ENCODE measurements at regions not wholly inside any gene's neighbourhood (a gene's known extent, or its start where the extent isn't known, plus 50 kb on each side); places are given as distances from the start of the nearest gene placed in this dataset.

- Histone ChIP-seq H3K4me2 (ENCODE audit: control insufficient read depth, insufficient read depth) (no peak overlapping the region), H3K27me3 (replicated peaks in 1 of 2; ENCODE audit: control insufficient read depth in 2 of 2, insufficient read depth in 2 of 2, low read length in 1 of 2) (no peaks in the 10 kb centered on the region), H3K9ac (ENCODE audit: control insufficient read depth, insufficient read depth, low read length) (no peak overlapping the region), H3K27ac (ENCODE audit: control insufficient read depth, insufficient read depth) (no peak overlapping the region), H2AFZ (ENCODE audit: control insufficient read depth, low read depth, low read length) (no peak overlapping the region), H3K4me3 (no peak overlapping the region), H3K36me3 (ENCODE audit: control insufficient read depth in 2 of 2, insufficient read depth in 2 of 2, low read length in 1 of 2) (no peaks in the 10 kb centered on the region), H4K20me1 (ENCODE audit: control insufficient read depth, insufficient read depth) (no peaks in the 10 kb centered on the region), H3K4me1 (ENCODE audit: control insufficient read depth, insufficient read depth, low read length) (no peaks in the 10 kb centered on the region), H3K79me2 (ENCODE audit: control insufficient read depth, insufficient read depth, low read length) (no peaks in the 10 kb centered on the region), H3K9me3 (replicated peaks; ENCODE audit: control insufficient read depth, insufficient read depth, low read length) (no peaks in the 10 kb centered on the region)
- RAD21 ChIA-PET (ENCODE audit: unreplicated experiment) = no interaction called here
- FAIRE-seq (no peak), DNase-seq (ENCODE audit: low read depth, low spot score) (no peak), ATAC-seq (no peak)
- CTCF ChIA-PET = no interaction called here
- intact Hi-C loops (cut with micrococcal nuclease; ENCODE audit: unreplicated experiment) (no loop called here), in situ Hi-C loops (cut with MboI) (no loop called here)
- no TSS peak for BruUV-seq (replicated peaks)
- TF ChIP-seq KAT2A (conservative IDR thresholded peaks at IDR 0.05; ENCODE audit: control insufficient read depth, low read depth, low read length) = no peak
- TF ChIP-seq PML (IDR thresholded peaks at IDR 0.05; ENCODE audit: low read length) = no peak
- TF ChIP-seq POLR2AphosphoS2 (IDR thresholded peaks at IDR 0.05; ENCODE audit: low read depth, low read length) = no peak
- no peak for TF ChIP-seq SIN3A (IDR thresholded peaks at IDR 0.05; ENCODE audit: low read depth, low read length)
- no peak for TF ChIP-seq HDAC2 (IDR thresholded peaks at IDR 0.05)
- SMC1A ChIA-PET (ENCODE audit: uncharacterized antibody, unreplicated experiment) = no interaction called here
- POLR2A ChIA-PET = no interaction called here
- WGBS (ENCODE audit: insufficient coverage, insufficient replicate concordance, low lambda C conversion rate, missing lambda C conversion rate) = 15% methylated on average over 3 of the region's 3 CpGs
Measured at GRCh38 chr11:97247601-97248000, 857.8 kb downstream of the JRKL start.

GRCh38 chr11:97254790-97255189, 865.0 kb downstream of the JRKL start:
- ChIA-PET CTCF (no interaction called here), SMC1A (ENCODE audit: uncharacterized antibody, unreplicated experiment) (interaction anchor here (1.1 kb wide), 1 partner anchor 792 kb away, joined by 3 read pairs; no protein-coding TSS in a partner anchor), POLR2A (no interaction called here), RAD21 (ENCODE audit: unreplicated experiment) (no interaction called here)
- H2AFZ ChIP-seq (ENCODE audit: control insufficient read depth, low read depth, low read length) = no peak overlapping the region
- no peak overlapping the region for H3K4me3 ChIP-seq
- WGBS (ENCODE audit: insufficient coverage, insufficient replicate concordance, low lambda C conversion rate, missing lambda C conversion rate) = 6% methylated on average over 1 of the region's 1 CpG
- intact Hi-C loops (cut with micrococcal nuclease; ENCODE audit: unreplicated experiment) = no loop called here
- TF ChIP-seq CHD1 (IDR thresholded peaks at IDR 0.05; ENCODE audit: low read depth, low read length) = no peak
- no peak for TF ChIP-seq ZZZ3 (IDR thresholded peaks at IDR 0.05; ENCODE audit: control insufficient read depth, insufficient read length, low read depth)
- TF ChIP-seq ZNF217 (IDR thresholded peaks at IDR 0.05) = no peak
- no peak for TF ChIP-seq CHD2 (IDR thresholded peaks at IDR 0.05; ENCODE audit: borderline replicate concordance, low read depth, low read length)
- TF ChIP-seq RBBP5 (conservative IDR thresholded peaks at IDR 0.05) = no peak
- TF ChIP-seq ATF3 (IDR thresholded peaks at IDR 0.05; ENCODE audit: borderline replicate concordance, extremely low read depth, low read depth, low read length) = no peak
- no peak for TF ChIP-seq NR2C2 (IDR thresholded peaks at IDR 0.05; ENCODE audit: borderline replicate concordance, control insufficient read depth, insufficient read length, low read depth)
- no peak for TF ChIP-seq NFYB (IDR thresholded peaks at IDR 0.05; ENCODE audit: insufficient read depth, low read depth, low read length)
- no peak overlapping the region for H3K27ac ChIP-seq (ENCODE audit: control insufficient read depth, insufficient read depth)
- DNase-seq (ENCODE audit: low read depth, low spot score) = no peak
- no peaks in the 10 kb centered on the region for H3K9me3 ChIP-seq (replicated peaks; ENCODE audit: control insufficient read depth, insufficient read depth, low read length)
- H3K36me3 ChIP-seq (ENCODE audit: control insufficient read depth in 2 of 2, insufficient read depth in 2 of 2, low read length in 1 of 2) = no peaks in the 10 kb centered on the region
- no peak overlapping the region for H3K4me2 ChIP-seq (ENCODE audit: control insufficient read depth, insufficient read depth)
- no peak overlapping the region for H3K9ac ChIP-seq (ENCODE audit: control insufficient read depth, insufficient read depth, low read length)
- H4K20me1 ChIP-seq (ENCODE audit: control insufficient read depth, insufficient read depth) = no peaks in the 10 kb centered on the region
- no peaks in the 10 kb centered on the region for H3K4me1 ChIP-seq (ENCODE audit: control insufficient read depth, insufficient read depth, low read length)
- no peak for ATAC-seq
- H3K27me3 ChIP-seq (replicated peaks in 1 of 2; ENCODE audit: control insufficient read depth in 2 of 2, insufficient read depth in 2 of 2, low read length in 1 of 2) = no peaks in the 10 kb centered on the region
- no peaks in the 10 kb centered on the region for H3K79me2 ChIP-seq (ENCODE audit: control insufficient read depth, insufficient read depth, low read length)
- in situ Hi-C loops (cut with MboI) = no loop called here
- FAIRE-seq = no peak
- no TSS peak for BruUV-seq (replicated peaks)

Data from GM12878 (cell line).